Limb (tissue), 2 donors: ENCODE measurements at regions not wholly inside any gene's neighbourhood (a gene's known extent, or its start where the extent isn't known, plus 50 kb on each side); places are given as distances from the start of the nearest gene placed in this dataset.
A peak's percentile ranks its signal among the peaks of the same experiment; 100 is the strongest.

Experiments used
- DNase-seq, 2 donors: peaks; one replicate each; pipeline ENCODE4 v3.0.0-alpha.2; 2016; ENCODE audit errors: extremely low spot score in 2 of 2

- DNase-seq, result peak; percentile 89 to 93
Measured at GRCh38 chr11:10930972-10931760, 73.3 kb upstream of the ZBED5 start.

GRCh38 chr11:10930224-10930971, 72.5 kb upstream of the ZBED5 start:
- no peak for DNase-seq

- no peak for DNase-seq
Measured at GRCh38 chr11:10927538-10927937, 69.7 kb upstream of the ZBED5 start.

GRCh38 chr11:10926801-10927211, 69.0 kb upstream of the ZBED5 start:
- DNase-seq, result no peak

GRCh38 chr11:10925149-10925926, 67.5 kb upstream of the ZBED5 start:
- no peak for DNase-seq

- no peak for DNase-seq
Measured at GRCh38 chr11:10923882-10924281, 66.0 kb upstream of the ZBED5 start.

- no peak for DNase-seq
Measured at GRCh38 chr11:10922892-10923291, 65.0 kb upstream of the ZBED5 start.

- no peak for DNase-seq
Measured at GRCh38 chr11:10920875-10921274, 63.0 kb upstream of the ZBED5 start.

GRCh38 chr11:10920205-10920604, 62.4 kb upstream of the ZBED5 start:
- no peak for DNase-seq

- DNase-seq, result no peak
Measured at GRCh38 chr11:10918698-10919097, 60.8 kb upstream of the ZBED5 start.

GRCh38 chr11:10918275-10918674, 60.4 kb upstream of the ZBED5 start:
- no peak for DNase-seq

GRCh38 chr11:10917802-10918201, 59.9 kb upstream of the ZBED5 start:
- peak in 1 of 2 donors; percentile 9 for DNase-seq

- DNase-seq, result no peak
Measured at GRCh38 chr11:10916665-10917064, 58.8 kb upstream of the ZBED5 start.

- no peak for DNase-seq
Measured at GRCh38 chr11:10914050-10914449, 56.2 kb upstream of the ZBED5 start.

- DNase-seq, result no peak
Measured at GRCh38 chr11:10913075-10913474, 55.2 kb upstream of the ZBED5 start.

- DNase-seq, result no peak
Measured at GRCh38 chr11:10911907-10912306, 54.1 kb upstream of the ZBED5 start.

GRCh38 chr11:10909141-10909883, 51.5 kb upstream of the ZBED5 start:
- DNase-seq, result no peak

GRCh38 chr11:10908215-10908951, 50.5 kb upstream of the ZBED5 start:
- DNase-seq, result no peak
